GM23338 (cell line): ENCODE measurements at regions not wholly inside any gene's neighbourhood (a gene's known extent, or its start where the extent isn't known, plus 50 kb on each side); places are given as distances from the start of the nearest gene placed in this dataset.

ENCODE experiments used
- POLR2AphosphoS5 ChIP-seq: IDR thresholded peaks from 2 replicates; pipeline ENCODE4 v1.6.1; 2016; ENCODE audit warnings: antibody characterized with exemption, low read depth
- TF ChIP-seq, protein P1 (sequence below): IDR thresholded peaks from one replicate; pipeline ENCODE4 v1.6.1; 2018; ENCODE audit warnings: antibody characterized with exemption; ENCODE audit not compliant: unreplicated experiment

DNA sequence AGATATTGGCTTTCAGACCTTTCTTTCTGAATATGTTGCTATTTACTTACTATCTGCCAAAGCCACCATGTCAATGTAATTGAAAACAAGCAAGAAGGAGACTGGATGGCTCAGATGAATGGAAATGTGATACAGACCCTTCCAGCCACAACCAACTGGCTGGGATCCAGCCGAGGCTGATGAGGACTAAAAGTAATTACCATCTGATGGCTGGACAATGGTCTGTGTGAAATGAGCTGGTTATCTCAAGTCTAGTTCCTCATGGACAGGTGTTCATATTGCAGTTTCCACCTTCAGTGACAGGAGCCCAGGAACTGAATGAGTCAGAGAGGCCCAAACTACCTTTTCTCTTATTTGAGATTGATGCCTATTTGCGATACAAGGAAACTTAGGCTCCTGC lies 267.5 kb downstream of the GATA3 start:
- TF ChIP-seq POLR2AphosphoS5, result no peak
- TF ChIP-seq, protein P1, sequence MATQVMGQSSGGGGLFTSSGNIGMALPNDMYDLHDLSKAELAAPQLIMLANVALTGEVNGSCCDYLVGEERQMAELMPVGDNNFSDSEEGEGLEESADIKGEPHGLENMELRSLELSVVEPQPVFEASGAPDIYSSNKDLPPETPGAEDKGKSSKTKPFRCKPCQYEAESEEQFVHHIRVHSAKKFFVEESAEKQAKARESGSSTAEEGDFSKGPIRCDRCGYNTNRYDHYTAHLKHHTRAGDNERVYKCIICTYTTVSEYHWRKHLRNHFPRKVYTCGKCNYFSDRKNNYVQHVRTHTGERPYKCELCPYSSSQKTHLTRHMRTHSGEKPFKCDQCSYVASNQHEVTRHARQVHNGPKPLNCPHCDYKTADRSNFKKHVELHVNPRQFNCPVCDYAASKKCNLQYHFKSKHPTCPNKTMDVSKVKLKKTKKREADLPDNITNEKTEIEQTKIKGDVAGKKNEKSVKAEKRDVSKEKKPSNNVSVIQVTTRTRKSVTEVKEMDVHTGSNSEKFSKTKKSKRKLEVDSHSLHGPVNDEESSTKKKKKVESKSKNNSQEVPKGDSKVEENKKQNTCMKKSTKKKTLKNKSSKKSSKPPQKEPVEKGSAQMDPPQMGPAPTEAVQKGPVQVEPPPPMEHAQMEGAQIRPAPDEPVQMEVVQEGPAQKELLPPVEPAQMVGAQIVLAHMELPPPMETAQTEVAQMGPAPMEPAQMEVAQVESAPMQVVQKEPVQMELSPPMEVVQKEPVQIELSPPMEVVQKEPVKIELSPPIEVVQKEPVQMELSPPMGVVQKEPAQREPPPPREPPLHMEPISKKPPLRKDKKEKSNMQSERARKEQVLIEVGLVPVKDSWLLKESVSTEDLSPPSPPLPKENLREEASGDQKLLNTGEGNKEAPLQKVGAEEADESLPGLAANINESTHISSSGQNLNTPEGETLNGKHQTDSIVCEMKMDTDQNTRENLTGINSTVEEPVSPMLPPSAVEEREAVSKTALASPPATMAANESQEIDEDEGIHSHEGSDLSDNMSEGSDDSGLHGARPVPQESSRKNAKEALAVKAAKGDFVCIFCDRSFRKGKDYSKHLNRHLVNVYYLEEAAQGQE, result no peak
